Astrocyte of the cerebellum (primary cell): ENCODE measurements at regions not wholly inside any gene's neighbourhood (a gene's known extent, or its start where the extent isn't known, plus 50 kb on each side); places are given as distances from the start of the nearest gene placed in this dataset.

Experiments
- DNase-seq: peaks from one replicate; pipeline ENCODE4 v3.0.0-alpha.2; 2011; ENCODE audit warnings: low read depth
- H3K4me3 ChIP-seq: 2 replicates; pipeline ENCODE4 v1.5.1; 2011; ENCODE audit warnings: mild to moderate bottlenecking, low read depth, low read length, moderate library complexity
- CTCF ChIP-seq: IDR thresholded peaks from 2 replicates; pipeline ENCODE4 v1.5.1; 2012; ENCODE audit warnings: low read length, low read depth, moderate library complexity, mild to moderate bottlenecking; ENCODE audit errors: missing control alignments
- in situ Hi-C: cut with HindIII; loops from 2 replicates; pipeline ENCODE4 v1.10.0; 2017; ENCODE audit warnings: low sequenced_read_pairs

GRCh38 chr6:7041511-7042026 is 66.2 kb upstream of the RREB1 start:
- no peak for DNase-seq
- no peak for TF ChIP-seq CTCF
- no peak overlapping the region for H3K4me3 ChIP-seq
- in situ Hi-C loops = no loop called here

GRCh38 chr6:7042056-7042653 is 65.6 kb upstream of the RREB1 start:
- DNase-seq = no peak
- in situ Hi-C loops = no loop called here
- no peak overlapping the region for H3K4me3 ChIP-seq
- TF ChIP-seq CTCF = no peak

GRCh38 chr6:7042654-7043545 is 64.9 kb upstream of the RREB1 start:
- TF ChIP-seq CTCF = no peak

GRCh38 chr6:7045331-7045730 is 62.4 kb upstream of the RREB1 start:
- in situ Hi-C loops = no loop called here
- no peak for DNase-seq
- TF ChIP-seq CTCF = no peak
- no peak overlapping the region for H3K4me3 ChIP-seq

More at GRCh38 chr6:7042654-7043545, 64.9 kb upstream of the RREB1 start:
- no peak for DNase-seq
- no peak overlapping the region for H3K4me3 ChIP-seq
- in situ Hi-C loops = no loop called here

GRCh38 chr6:7045746-7046145 is 62.0 kb upstream of the RREB1 start:
- no peak for DNase-seq
- TF ChIP-seq CTCF = no peak
- no peak overlapping the region for H3K4me3 ChIP-seq
- in situ Hi-C loops = no loop called here

- in situ Hi-C loops = no loop called here
- no peak for DNase-seq
- TF ChIP-seq CTCF = no peak
- H3K4me3 ChIP-seq = no peak overlapping the region
Measured at GRCh38 chr6:7047128-7047527, 60.6 kb upstream of the RREB1 start.
